ENCODE measurements at regions not wholly inside any gene's neighbourhood (a gene's known extent, or its start where the extent isn't known, plus 50 kb on each side); places are given as distances from the start of the nearest gene placed in this dataset.

- TF ChIP-seq POLR2A (IDR thresholded peaks at IDR 0.05; ENCODE audit: low read depth) (no peak), CTCF (IDR thresholded peaks at IDR 0.05) (no peak), POLR2AphosphoS5 (IDR thresholded peaks at IDR 0.05) (no peak)
These were observed 989.9 kb downstream of the DCDC2C start for GRCh38 chr2:4693266-4693665.
